ENCODE measurements at regions not wholly inside any gene's neighbourhood (a gene's known extent, or its start where the extent isn't known, plus 50 kb on each side); places are given as distances from the start of the nearest gene placed in this dataset.
"Not testable (repeated sequence)": the region's sequence is repeated elsewhere in the genome, so short reads cannot be mapped to it uniquely, and the experiment has no call there.

- no peak for DNase-seq
Observed at GRCh38 chr1:81187635-81188034, 613.1 kb upstream of the ADGRL2 start.

GRCh38 chr1:81186261-81186660 lies 614.5 kb upstream of the ADGRL2 start:
- no peak for DNase-seq

GRCh38 chr1:81183553-81183952 lies 617.2 kb upstream of the ADGRL2 start:
- no peak for DNase-seq

GRCh38 chr1:81183051-81183450 lies 617.7 kb upstream of the ADGRL2 start:
- no peak for DNase-seq

- DNase-seq, result no peak
Observed at GRCh38 chr1:81179242-81179641, 621.5 kb upstream of the ADGRL2 start.

- DNase-seq, result not testable (repeated sequence)
Observed at GRCh38 chr1:81178431-81179093, 622.2 kb upstream of the ADGRL2 start.

GRCh38 chr1:81174811-81175476 lies 625.8 kb upstream of the ADGRL2 start:
- no peak for DNase-seq

GRCh38 chr1:81174052-81174451 lies 626.7 kb upstream of the ADGRL2 start:
- no peak for DNase-seq

- DNase-seq, result no peak
Observed at GRCh38 chr1:81172483-81172882, 628.3 kb upstream of the ADGRL2 start.

GRCh38 chr1:81170721-81171120 lies 630.0 kb upstream of the ADGRL2 start:
- DNase-seq, result no peak

GRCh38 chr1:81165963-81166362 lies 634.8 kb upstream of the ADGRL2 start:
- no peak for DNase-seq

- DNase-seq, result no peak
Observed at GRCh38 chr1:81160696-81161095, 640.0 kb upstream of the ADGRL2 start.

- DNase-seq, result no peak
Observed at GRCh38 chr1:81158592-81158991, 642.1 kb upstream of the ADGRL2 start.

- no peak for DNase-seq
Observed at GRCh38 chr1:81157686-81158085, 643.0 kb upstream of the ADGRL2 start.

GRCh38 chr1:81156887-81157286 lies 643.8 kb upstream of the ADGRL2 start:
- DNase-seq, result no peak

- DNase-seq, result no peak
Observed at GRCh38 chr1:81155131-81155530, 645.6 kb upstream of the ADGRL2 start.

GRCh38 chr1:81151206-81151605 lies 649.5 kb upstream of the ADGRL2 start:
- peak; percentile 3 for DNase-seq

- DNase-seq, result no peak
Observed at GRCh38 chr1:81149649-81150325, 650.9 kb upstream of the ADGRL2 start.

GRCh38 chr1:81144240-81144825 lies 656.4 kb upstream of the ADGRL2 start:
- DNase-seq, result no peak

GRCh38 chr1:81142099-81142826 lies 658.5 kb upstream of the ADGRL2 start:
- DNase-seq, result no peak

- DNase-seq, result no peak
Observed at GRCh38 chr1:81135524-81135923, 665.2 kb upstream of the ADGRL2 start.

- no peak for DNase-seq
Observed at GRCh38 chr1:81129776-81130175, 671.0 kb upstream of the ADGRL2 start.

- DNase-seq, result no peak
Observed at GRCh38 chr1:81129366-81129765, 671.4 kb upstream of the ADGRL2 start.

Data from NCI-H1105 treated with DMSO at 0.1 percent for 48 hours (cell line).